ENCODE measurements at regions not wholly inside any gene's neighbourhood (a gene's known extent, or its start where the extent isn't known, plus 50 kb on each side); places are given as distances from the start of the nearest gene placed in this dataset.

- TF ChIP-seq, protein P1, sequence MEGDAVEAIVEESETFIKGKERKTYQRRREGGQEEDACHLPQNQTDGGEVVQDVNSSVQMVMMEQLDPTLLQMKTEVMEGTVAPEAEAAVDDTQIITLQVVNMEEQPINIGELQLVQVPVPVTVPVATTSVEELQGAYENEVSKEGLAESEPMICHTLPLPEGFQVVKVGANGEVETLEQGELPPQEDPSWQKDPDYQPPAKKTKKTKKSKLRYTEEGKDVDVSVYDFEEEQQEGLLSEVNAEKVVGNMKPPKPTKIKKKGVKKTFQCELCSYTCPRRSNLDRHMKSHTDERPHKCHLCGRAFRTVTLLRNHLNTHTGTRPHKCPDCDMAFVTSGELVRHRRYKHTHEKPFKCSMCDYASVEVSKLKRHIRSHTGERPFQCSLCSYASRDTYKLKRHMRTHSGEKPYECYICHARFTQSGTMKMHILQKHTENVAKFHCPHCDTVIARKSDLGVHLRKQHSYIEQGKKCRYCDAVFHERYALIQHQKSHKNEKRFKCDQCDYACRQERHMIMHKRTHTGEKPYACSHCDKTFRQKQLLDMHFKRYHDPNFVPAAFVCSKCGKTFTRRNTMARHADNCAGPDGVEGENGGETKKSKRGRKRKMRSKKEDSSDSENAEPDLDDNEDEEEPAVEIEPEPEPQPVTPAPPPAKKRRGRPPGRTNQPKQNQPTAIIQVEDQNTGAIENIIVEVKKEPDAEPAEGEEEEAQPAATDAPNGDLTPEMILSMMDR (IDR thresholded peaks at IDR 0.05): no peak
- TF ChIP-seq POLR2AphosphoS5 (IDR thresholded peaks at IDR 0.05) (no peak), POLR2A (IDR thresholded peaks at IDR 0.05) (no peak), EP300 (IDR thresholded peaks at IDR 0.05; ENCODE audit: low read depth) (no peak)
Measured at GRCh38 chr18:77948567-77948966, 698.9 kb downstream of the GALR1 start.
